WERI-Rb-1 (cell line): ENCODE measurements at regions not wholly inside any gene's neighbourhood (a gene's known extent, or its start where the extent isn't known, plus 50 kb on each side); places are given as distances from the start of the nearest gene placed in this dataset.

Experiments used
- DNase-seq: peaks from one replicate; pipeline ENCODE4 v3.0.0-alpha.2; 2020
- H3K27ac ChIP-seq: fragments of 250-450 bp; sonication (Bioruptor Pico); 2 replicates; pipeline ENCODE4 v1.5.1; 2020; ENCODE audit warnings: mild to moderate bottlenecking, moderate library complexity
- H3K27me3 ChIP-seq: fragments of 250-450 bp; sonication (Bioruptor Pico); 2 replicates; pipeline ENCODE4 v1.5.1; 2021; ENCODE audit warnings: mild to moderate bottlenecking, low read depth, moderate library complexity; ENCODE audit not compliant: insufficient read depth, severe bottlenecking
- H3K36me3 ChIP-seq: fragments of 250-450 bp; sonication (Bioruptor Pico); 2 replicates; pipeline ENCODE4 v1.5.1; 2020; ENCODE audit warnings: mild to moderate bottlenecking, moderate library complexity
- H3K4me3 ChIP-seq: 2 replicates; pipeline ENCODE4 v1.5.1; 2011; ENCODE audit warnings: low read depth, mild to moderate bottlenecking, control low read depth, low read length
- H3K9me3 ChIP-seq: fragments of 250-450 bp; sonication (Bioruptor Pico); 2 replicates; pipeline ENCODE4 v1.5.1; 2021; ENCODE audit warnings: mild to moderate bottlenecking, moderate library complexity; ENCODE audit not compliant: severe bottlenecking
- CTCF ChIP-seq: IDR thresholded peaks from 2 replicates; pipeline ENCODE4 v1.5.1; 2011; ENCODE audit warnings: low read depth, mild to moderate bottlenecking, control low read depth, inconsistent platforms, low read length

- H3K36me3 ChIP-seq, result no peaks in the 10 kb centered on the region
- no peaks in the 10 kb centered on the region for H3K27me3 ChIP-seq
- H3K27ac ChIP-seq, result no peak overlapping the region
- DNase-seq, result no peak
- no peak overlapping the region for H3K4me3 ChIP-seq
- H3K9me3 ChIP-seq, result no peaks in the 10 kb centered on the region
- TF ChIP-seq CTCF, result no peak
Measured at GRCh38 chr10:33419311-33419710, 84.8 kb upstream of the NRP1 start.

DNA sequence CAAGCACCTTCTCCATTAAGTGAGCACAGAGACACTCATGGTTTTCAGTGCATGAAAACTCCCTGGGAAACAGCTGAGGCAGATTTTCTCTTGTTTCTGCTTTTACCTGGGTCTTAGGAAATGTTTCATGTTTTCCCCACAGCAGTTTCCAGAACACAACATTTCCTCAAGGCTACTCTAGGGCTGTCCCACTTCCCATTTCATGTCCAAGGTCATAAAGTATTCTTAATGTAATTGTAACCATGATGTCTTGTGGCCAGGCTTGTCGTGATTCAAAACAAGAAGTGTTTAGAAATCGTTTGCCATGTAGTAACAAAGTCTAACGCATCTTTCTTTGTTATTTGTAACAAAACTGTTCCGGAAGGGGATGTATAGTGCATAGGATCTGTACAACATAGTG lies 83.8 kb upstream of the NRP1 start:
- DNase-seq, result no peak
- TF ChIP-seq CTCF, result no peak
- Histone ChIP-seq H3K36me3 (no peaks in the 10 kb centered on the region), H3K27ac (no peak overlapping the region), H3K4me3 (no peak overlapping the region), H3K27me3 (no peaks in the 10 kb centered on the region), H3K9me3 (no peaks in the 10 kb centered on the region)

DNA sequence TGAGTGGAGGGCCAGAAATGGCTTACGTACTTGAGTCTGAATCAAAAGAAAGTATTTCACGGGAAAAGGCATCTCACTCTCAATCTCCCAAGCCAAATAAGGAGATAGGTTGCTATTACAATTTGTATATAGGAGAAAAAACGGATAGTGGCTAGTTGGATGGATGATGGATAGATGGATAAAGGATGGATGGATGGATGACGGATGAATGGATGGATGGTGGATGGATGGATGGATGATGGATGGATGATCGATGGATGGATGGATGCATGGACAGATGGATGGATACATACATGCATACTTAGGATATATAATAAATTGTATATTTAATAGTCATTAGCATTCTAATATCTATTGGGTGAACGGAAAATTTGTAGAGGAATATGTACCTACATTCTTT lies 82.2 kb upstream of the NRP1 start:
- no peak for TF ChIP-seq CTCF
- Histone ChIP-seq H3K27ac (no peak overlapping the region), H3K36me3 (no peaks in the 10 kb centered on the region), H3K9me3 (no peaks in the 10 kb centered on the region), H3K27me3 (no peaks in the 10 kb centered on the region), H3K4me3 (no peak overlapping the region)
- DNase-seq, result no peak

GRCh38 chr10:33416209-33416608 lies 81.7 kb upstream of the NRP1 start:
- Histone ChIP-seq H3K9me3 (no peaks in the 10 kb centered on the region), H3K36me3 (no peaks in the 10 kb centered on the region), H3K27ac (no peak overlapping the region), H3K4me3 (no peak overlapping the region), H3K27me3 (no peaks in the 10 kb centered on the region)
- no peak for DNase-seq
- TF ChIP-seq CTCF, result no peak

GRCh38 chr10:33414841-33415240 lies 80.4 kb upstream of the NRP1 start:
- Histone ChIP-seq H3K27me3 (no peaks in the 10 kb centered on the region), H3K27ac (no peak overlapping the region), H3K9me3 (no peaks in the 10 kb centered on the region), H3K36me3 (no peaks in the 10 kb centered on the region), H3K4me3 (no peak overlapping the region)
- DNase-seq, result no peak
- TF ChIP-seq CTCF, result no peak

DNA sequence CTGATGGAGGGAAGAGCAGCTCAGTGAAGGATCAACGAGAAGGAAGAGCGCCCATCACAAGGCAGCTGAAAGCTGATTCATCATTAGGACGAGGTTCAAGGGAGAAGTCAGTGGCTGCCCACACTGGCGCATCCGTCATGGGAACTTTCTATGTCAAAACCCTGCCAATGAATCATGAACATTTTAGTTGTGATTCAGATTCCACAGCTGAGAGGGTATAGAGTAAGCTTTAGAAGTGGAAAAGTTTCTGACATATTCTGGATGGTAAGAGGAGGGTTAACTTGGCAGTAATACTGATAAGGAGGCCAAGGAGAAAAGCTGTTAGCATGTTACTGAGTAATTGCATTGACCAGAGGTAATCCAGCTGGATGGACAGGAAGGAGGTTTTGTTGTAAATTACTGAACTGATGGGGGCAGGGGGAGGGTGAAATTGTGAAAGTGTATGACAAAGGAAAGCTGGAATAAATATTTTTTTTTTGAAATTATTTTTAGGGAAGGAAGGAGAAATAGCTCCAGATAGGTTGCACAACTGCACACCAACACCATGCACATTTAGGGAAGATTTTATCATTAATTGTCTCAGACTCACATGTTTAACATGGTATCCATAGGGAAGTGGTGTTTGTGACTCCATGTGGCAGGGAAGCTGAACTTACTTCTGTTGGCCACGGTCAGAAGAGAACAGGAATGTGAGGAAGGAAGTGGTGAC lies 78.3 kb upstream of the NRP1 start:
- TF ChIP-seq CTCF, result no peak
- Histone ChIP-seq H3K9me3 (no peaks in the 10 kb centered on the region), H3K4me3 (no peak overlapping the region), H3K36me3 (no peaks in the 10 kb centered on the region), H3K27me3 (no peaks in the 10 kb centered on the region), H3K27ac (no peak overlapping the region)
- no peak for DNase-seq
